HG02938 (cell line): ENCODE measurements at regions not wholly inside any gene's neighbourhood (a gene's known extent, or its start where the extent isn't known, plus 50 kb on each side); places are given as distances from the start of the nearest gene placed in this dataset.

ENCODE experiments used
- ATAC-seq: cut with Tn5 transposase; IDR thresholded peaks from one replicate; pipeline ENCODE4 v1.9.1; 2021; ENCODE audit warnings: mild to moderate bottlenecking, moderate library complexity; ENCODE audit not compliant: unreplicated experiment

GRCh38 chr1:235011599-235012435 is 116.8 kb downstream of the TOMM20 start:
- ATAC-seq, result peak; percentile 82

GRCh38 chr1:235011064-235011598 is 117.5 kb downstream of the TOMM20 start:
- no peak for ATAC-seq

DNA sequence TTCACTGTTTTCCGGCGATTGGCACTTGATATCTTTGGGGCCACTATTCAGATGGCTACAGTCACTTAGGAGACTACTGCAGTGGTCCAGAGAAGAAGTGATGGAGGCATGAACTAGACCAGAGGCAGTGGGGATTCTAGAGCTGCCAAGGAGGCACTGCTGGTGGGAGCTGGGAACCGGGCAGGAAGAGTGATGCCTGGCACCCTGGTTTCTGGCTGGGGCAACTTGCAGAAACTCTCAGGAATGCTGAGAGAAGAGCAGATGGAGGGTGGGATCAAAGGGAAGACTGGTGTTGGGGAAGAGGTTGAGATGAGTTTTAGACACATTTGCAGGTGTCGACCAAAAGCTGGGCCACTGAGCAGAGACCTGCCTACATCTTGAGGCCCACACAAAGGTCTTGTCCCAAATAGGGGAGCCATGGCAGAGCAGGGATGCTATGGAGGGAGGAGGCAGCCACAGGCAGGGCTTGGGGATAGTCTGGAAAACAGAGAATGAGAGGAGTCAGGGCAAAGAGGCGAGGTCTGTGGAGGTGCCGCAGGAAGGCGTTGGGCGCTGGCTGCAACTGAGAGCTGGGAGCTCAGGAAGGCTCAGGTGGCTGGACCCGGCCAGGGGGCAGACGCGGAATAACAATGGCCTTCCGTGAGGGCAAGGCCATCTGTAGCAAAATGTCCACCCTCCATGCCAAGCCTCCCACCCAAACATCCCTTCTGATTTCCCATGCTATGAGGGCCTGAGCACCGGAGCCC is 118.9 kb downstream of the TOMM20 start:
- no peak for ATAC-seq

- no peak for ATAC-seq
Observed at GRCh38 chr1:235009074-235009473, 119.6 kb downstream of the TOMM20 start.

DNA sequence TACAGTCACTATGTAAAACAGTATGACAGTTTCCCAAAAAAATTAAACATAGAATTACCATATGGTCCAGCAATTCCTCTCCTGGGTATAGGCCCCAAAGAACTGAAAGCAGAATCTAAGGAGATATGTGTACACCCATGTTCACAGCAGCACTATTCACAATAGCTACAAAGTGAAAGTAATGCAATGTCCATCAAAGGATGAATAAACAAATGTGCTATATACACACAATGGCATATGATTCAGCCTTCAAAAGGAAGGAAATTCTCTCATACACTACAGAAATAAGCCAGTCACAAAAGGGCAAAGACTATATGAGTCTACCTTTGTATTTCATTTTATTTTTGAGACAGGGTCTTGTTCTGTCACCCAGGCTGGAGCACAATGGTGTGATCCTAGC is 120.4 kb downstream of the TOMM20 start:
- ATAC-seq, result no peak

DNA sequence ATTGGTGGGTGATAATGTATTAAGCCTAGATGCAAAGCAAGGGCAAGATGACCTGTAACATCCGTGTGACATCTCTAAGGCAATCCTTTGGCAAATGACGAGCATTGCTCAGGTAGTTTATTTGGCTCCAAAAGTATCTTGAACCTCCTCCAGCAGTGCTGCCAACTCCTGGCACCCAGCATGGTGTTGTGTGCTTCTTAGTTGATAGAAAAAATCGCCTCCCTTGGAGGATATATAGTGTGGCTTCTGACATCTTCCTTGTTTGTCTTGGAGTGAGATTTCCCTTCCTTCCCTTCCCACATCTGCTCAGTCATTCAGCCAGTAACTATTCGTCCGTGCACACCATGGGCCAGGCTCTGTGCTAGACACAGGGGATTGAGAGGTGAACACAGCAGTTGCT is 121.8 kb downstream of the TOMM20 start:
- ATAC-seq, result no peak

GRCh38 chr1:235006132-235006721 is 122.4 kb downstream of the TOMM20 start:
- ATAC-seq, result no peak

- no peak for ATAC-seq
Observed at GRCh38 chr1:235004840-235005391, 123.7 kb downstream of the TOMM20 start.

- ATAC-seq, result no peak
Observed at GRCh38 chr1:235004276-235004675, 124.4 kb downstream of the TOMM20 start.

- no peak for ATAC-seq
Observed at GRCh38 chr1:235002706-235003300, 125.8 kb downstream of the TOMM20 start.

DNA sequence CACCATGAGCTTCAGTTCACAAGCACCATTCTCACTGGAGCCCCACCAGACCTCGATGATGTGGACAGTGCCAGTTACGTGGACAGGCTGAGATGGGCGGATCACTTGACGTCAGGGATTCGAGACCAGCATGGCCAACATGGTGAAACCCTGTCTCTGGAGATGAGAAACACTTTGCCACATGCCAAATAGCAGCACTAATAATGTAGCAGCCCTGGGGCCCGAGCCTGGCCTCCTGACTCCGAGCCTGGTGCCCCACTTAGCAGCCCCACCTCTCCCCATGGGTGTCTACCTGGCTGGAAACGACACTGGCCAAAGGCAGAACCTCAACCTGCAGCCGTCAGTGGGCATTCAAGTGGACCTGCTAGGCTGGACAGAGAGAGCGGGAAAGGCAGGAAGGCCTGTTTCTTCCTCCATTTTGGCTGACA is 129.1 kb downstream of the TOMM20 start:
- ATAC-seq, result no peak

DNA sequence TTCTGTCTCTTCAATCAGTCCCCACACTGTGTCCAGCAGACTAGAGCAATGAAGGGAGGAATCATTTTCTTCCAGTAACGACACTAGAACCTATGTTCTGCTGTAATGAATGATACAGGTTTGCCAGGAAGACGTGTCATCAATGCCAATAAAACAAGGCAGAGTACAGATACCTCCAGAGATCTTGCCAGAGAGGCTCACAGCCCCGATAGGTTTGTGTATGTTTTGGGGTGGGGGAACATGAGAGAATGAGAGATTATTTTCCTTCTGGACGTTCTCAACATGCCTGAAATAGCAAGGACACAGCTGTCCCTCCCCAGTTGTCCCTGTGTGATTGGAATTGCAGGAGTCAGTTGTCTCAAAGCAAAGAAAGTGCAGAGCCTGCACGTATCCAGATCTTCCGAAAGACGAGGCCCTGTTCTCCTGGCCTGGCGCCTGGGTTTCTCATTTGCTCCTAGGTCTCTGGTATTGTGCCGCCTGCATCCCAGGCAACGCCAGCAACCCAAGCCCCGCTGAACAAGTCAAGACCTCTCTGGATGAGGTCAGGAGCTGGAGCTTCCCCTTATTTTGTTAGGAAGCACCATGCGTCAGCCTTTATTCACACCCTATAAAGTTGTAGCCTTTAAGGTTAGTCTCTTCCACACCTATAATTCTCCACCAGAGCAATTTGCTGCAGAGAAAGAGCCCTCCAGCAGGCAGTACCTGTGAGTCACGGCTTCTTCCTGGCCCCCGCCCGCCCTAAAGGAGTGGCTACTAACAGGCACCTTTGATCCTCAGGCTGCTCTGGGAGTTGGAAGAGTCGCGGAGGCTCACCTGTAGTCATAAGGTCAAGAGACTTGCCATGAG is 130.5 kb downstream of the TOMM20 start:
- ATAC-seq, result no peak

GRCh38 chr1:234997201-234997895 is 131.3 kb downstream of the TOMM20 start:
- no peak for ATAC-seq

DNA sequence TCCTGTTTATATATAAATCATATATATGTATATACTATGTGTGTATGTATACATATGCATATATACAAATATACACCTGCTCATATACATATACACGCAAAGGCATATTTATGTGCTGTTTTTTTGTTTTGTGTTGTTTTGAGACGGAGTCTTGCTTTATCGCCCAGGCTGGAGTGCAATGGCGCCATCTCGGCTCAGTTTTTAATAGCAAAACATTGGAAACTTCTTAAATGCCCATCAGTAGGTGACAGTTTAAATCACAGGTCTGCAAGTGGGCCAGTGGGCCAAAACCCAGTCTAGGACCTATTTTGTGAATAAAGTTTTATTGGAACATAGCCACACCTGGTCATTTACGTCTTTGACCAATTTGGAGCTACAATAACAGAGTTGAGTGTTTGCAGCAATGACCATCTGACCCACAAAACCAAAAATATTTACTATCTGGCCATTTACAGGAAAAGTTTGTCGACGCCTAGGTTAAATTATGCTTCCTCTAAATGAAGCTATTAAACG is 132.3 kb downstream of the TOMM20 start:
- no peak for ATAC-seq

- ATAC-seq, result no peak
Observed at GRCh38 chr1:234994436-234995295, 134.0 kb downstream of the TOMM20 start.

DNA sequence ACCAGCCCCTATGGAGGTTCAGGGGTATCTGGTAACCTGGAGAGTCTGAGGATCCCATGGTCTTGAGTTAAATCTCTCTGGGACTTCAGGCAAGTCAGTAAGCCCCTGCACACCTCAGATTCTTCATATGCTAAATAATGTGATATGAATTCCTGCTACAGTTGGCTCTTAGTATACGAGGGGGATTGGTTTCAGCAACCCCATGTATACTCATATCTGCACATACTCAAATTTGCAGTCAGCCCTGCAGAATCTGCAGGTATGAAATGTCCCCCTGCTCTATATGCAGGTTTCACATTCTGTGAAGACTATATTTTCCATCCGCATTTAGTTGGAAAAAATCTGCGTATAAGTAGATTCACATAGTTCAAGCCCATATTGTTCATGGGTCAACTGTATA is 136.6 kb downstream of the TOMM20 start:
- ATAC-seq, result no peak

DNA sequence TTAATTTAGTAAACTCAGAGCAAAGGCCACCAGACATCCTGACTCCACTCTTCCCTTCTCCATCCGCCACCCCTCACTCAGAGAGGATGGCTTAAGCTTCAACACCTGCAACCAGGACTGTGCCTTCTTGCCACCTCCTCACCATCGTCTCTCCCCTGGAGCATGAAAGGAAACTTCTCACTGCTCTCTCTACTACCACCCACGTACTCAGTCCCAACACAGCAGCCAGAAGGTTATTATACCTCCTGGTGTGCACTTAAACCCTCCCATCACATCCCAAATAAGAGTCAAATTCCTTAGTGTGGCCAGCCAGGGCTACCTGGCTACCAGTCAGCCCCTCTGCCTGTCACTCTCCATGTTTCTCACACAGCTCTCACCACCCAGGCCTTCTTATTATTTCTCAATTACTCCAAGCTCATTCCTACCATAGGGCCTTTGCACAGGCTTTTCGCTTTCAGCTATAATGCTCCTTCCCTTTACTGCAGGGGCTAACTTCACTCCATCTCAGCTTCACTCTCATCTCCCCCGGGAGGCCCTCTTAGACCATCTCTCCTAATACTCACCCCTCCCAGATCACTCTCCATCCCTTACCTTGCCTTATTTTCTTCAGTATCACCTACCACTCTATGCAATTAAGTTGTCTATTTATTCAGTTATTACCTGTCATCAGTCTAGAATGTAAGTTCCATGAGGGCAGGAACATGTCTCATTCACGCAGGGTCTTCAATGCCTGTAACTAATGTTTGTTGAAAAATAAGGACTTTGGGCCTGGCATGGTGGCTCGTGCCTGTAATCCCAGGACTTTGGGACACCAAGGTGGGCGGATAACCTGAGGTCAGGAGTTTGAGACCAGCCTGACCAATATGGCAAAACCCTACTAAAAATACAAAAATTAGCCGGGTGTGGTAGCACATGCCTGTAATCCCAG is 137.5 kb downstream of the TOMM20 start:
- no peak for ATAC-seq
